Osteoblast (primary cell): ENCODE measurements at regions not wholly inside any gene's neighbourhood (a gene's known extent, or its start where the extent isn't known, plus 50 kb on each side); places are given as distances from the start of the nearest gene placed in this dataset.

Experiments
- DNase-seq: peaks from one replicate; pipeline ENCODE4 v3.0.0; 2011; ENCODE audit warnings: low spot score, mixed read lengths; ENCODE audit not compliant: insufficient read length; ENCODE audit errors: missing footprints
- H2AFZ ChIP-seq: 2 replicates; pipeline ENCODE4 v1.6.0; 2011; ENCODE audit warnings: mild to moderate bottlenecking, low read length
- H3K27ac ChIP-seq: 2 replicates; pipeline ENCODE4 v1.5.1; 2011; ENCODE audit warnings: mild to moderate bottlenecking, low read depth, low read length, moderate library complexity
- H3K27me3 ChIP-seq: 2 replicates; pipeline ENCODE4 v1.6.0; 2012; ENCODE audit warnings: mild to moderate bottlenecking, control low read depth, inconsistent platforms, low read length, moderate library complexity; ENCODE audit not compliant: insufficient read depth
- H3K36me3 ChIP-seq: 2 replicates; pipeline ENCODE4 v1.5.1; 2011; ENCODE audit warnings: mild to moderate bottlenecking, low read length, control low read depth, moderate library complexity; ENCODE audit not compliant: insufficient read depth
- H3K4me1 ChIP-seq: 2 replicates; pipeline ENCODE4 v1.5.1; 2011; ENCODE audit warnings: mild to moderate bottlenecking, low read length, control low read depth, moderate library complexity; ENCODE audit not compliant: insufficient read depth
- H3K4me2 ChIP-seq: 2 replicates; pipeline ENCODE4 v1.6.0; 2011; ENCODE audit warnings: mild to moderate bottlenecking, low read length; ENCODE audit not compliant: insufficient read depth
- H3K4me3 ChIP-seq: fragments of 200-600 bp; sonication (generic); 3 replicates; pipeline ENCODE4 v1.5.1; 2012; ENCODE audit warnings: mild to moderate bottlenecking, low read length, inconsistent platforms; ENCODE audit not compliant: insufficient read depth
- H3K79me2 ChIP-seq: 2 replicates; pipeline ENCODE4 v1.6.0; 2012; ENCODE audit warnings: mild to moderate bottlenecking, low read length, control low read depth, inconsistent platforms; ENCODE audit not compliant: insufficient read depth
- H3K9me3 ChIP-seq: 2 replicates; pipeline ENCODE4 v1.5.1; 2011; ENCODE audit warnings: low read depth, low read length, control low read depth
- H4K20me1 ChIP-seq: 2 replicates; pipeline ENCODE4 v1.6.0; 2012; ENCODE audit warnings: mild to moderate bottlenecking, low read length, control low read depth; ENCODE audit not compliant: insufficient read depth
- CTCF ChIP-seq: IDR thresholded peaks from 2 replicates; pipeline ENCODE4 v1.5.1; 2011; ENCODE audit warnings: mild to moderate bottlenecking, low read depth, low read length, moderate library complexity; ENCODE audit errors: extremely low read depth

DNA sequence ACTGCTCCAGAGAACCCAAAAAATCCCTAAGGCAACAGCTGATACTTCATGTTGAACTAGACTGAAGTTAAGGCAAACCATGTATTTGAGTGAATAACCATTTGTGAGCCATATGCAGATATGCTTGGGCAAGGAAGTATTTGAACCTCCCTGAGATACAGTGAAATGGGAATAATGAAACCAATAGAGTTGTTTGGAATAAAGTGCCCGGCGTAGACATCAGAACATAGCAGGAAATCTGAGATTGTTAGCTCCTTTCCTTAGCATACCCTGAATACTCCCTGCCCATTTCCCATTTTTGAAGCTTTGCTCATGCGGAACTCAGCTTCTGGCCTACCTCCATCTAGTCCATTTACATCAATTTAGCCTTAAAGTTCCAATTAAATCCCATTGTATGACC lies 611.9 kb downstream of the EFNA5 start:
- no peaks in the 10 kb centered on the region for H4K20me1 ChIP-seq
- H3K79me2 ChIP-seq: no peaks in the 10 kb centered on the region
- H3K4me3 ChIP-seq: no peak overlapping the region
- H3K4me1 ChIP-seq: no peaks in the 10 kb centered on the region
- TF ChIP-seq CTCF: no peak
- H2AFZ ChIP-seq: no peak overlapping the region
- no peaks in the 10 kb centered on the region for H3K27me3 ChIP-seq
- H3K36me3 ChIP-seq: no peaks in the 10 kb centered on the region
- no peak overlapping the region for H3K27ac ChIP-seq
- H3K9me3 ChIP-seq: no peaks in the 10 kb centered on the region
- H3K4me2 ChIP-seq: no peak overlapping the region
- no peak for DNase-seq

GRCh38 chr5:107058235-107058634 lies 612.5 kb downstream of the EFNA5 start:
- H3K36me3 ChIP-seq: no peaks in the 10 kb centered on the region
- H3K9me3 ChIP-seq: no peaks in the 10 kb centered on the region
- H2AFZ ChIP-seq: no peak overlapping the region
- no peaks in the 10 kb centered on the region for H3K4me1 ChIP-seq
- no peaks in the 10 kb centered on the region for H4K20me1 ChIP-seq
- no peaks in the 10 kb centered on the region for H3K79me2 ChIP-seq
- H3K27me3 ChIP-seq: no peaks in the 10 kb centered on the region
- H3K27ac ChIP-seq: no peak overlapping the region
- no peak for TF ChIP-seq CTCF
- H3K4me3 ChIP-seq: no peak overlapping the region
- no peak for DNase-seq
- H3K4me2 ChIP-seq: no peak overlapping the region

GRCh38 chr5:107056278-107056677 lies 614.5 kb downstream of the EFNA5 start:
- no peak for DNase-seq
- Histone ChIP-seq H3K79me2 (no peaks in the 10 kb centered on the region), H3K9me3 (no peaks in the 10 kb centered on the region), H3K27ac (no peak overlapping the region), H2AFZ (no peak overlapping the region), H3K36me3 (no peaks in the 10 kb centered on the region), H3K4me1 (no peaks in the 10 kb centered on the region), H3K4me2 (no peak overlapping the region), H3K27me3 (no peaks in the 10 kb centered on the region), H4K20me1 (no peaks in the 10 kb centered on the region), H3K4me3 (no peak overlapping the region)
- no peak for TF ChIP-seq CTCF

DNA sequence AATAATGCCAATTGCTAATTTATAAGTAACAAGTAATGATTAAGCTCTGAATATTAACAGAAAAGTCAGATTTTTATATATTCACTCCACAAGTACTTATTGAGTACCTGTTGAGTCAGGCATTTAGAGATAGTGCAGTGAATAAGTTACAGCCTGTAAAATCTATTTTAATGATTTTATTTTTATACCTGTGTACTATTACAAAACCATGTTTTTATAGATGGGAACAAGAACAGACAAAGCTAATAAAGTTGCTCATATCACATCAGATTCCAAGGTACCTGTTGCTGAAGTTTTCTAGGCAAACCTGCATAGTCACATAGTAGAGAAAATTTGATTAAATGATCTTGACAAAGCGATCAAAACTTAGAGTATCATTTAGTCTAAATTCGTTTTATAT lies 623.7 kb downstream of the EFNA5 start:
- H3K27ac ChIP-seq: no peak overlapping the region
- no peak overlapping the region for H3K4me3 ChIP-seq
- DNase-seq: no peak
- no peak overlapping the region for H3K4me2 ChIP-seq
- no peak for TF ChIP-seq CTCF
- H3K4me1 ChIP-seq: no peaks in the 10 kb centered on the region
- H3K36me3 ChIP-seq: no peaks in the 10 kb centered on the region
- H3K9me3 ChIP-seq: no peaks in the 10 kb centered on the region
- no peaks in the 10 kb centered on the region for H3K79me2 ChIP-seq
- no peaks in the 10 kb centered on the region for H3K27me3 ChIP-seq
- H4K20me1 ChIP-seq: no peaks in the 10 kb centered on the region
- no peak overlapping the region for H2AFZ ChIP-seq
